Smooth muscle cell (in vitro differentiated cells): ENCODE measurements at regions not wholly inside any gene's neighbourhood (a gene's known extent, or its start where the extent isn't known, plus 50 kb on each side); places are given as distances from the start of the nearest gene placed in this dataset.

Source experiments
- DNase-seq: peaks from one replicate; lab custom pipeline; 2025; ENCODE audit not compliant: unreplicated experiment; lab: John Stamatoyannopoulos, UW
- H2AFZ ChIP-seq: fragments of 200-600 bp; sonication (generic); 2 replicates; pipeline ENCODE4 v1.6.0; 2016; ENCODE audit warnings: antibody characterized with exemption, low read depth, mild to moderate bottlenecking
- H3F3A ChIP-seq: fragments of 200-600 bp; sonication (generic); 2 replicates; pipeline ENCODE4 v1.6.0; 2017; ENCODE audit warnings: antibody characterized with exemption, low read depth
- H3K27ac ChIP-seq: fragments of 200-600 bp; sonication (generic); 2 replicates; pipeline ENCODE4 v1.5.1; 2016; ENCODE audit warnings: low read depth, mild to moderate bottlenecking
- H3K27me3 ChIP-seq: fragments of 200-600 bp; sonication (generic); 2 replicates; pipeline ENCODE4 v1.6.1; 2016; ENCODE audit warnings: low read depth, mild to moderate bottlenecking
- H3K36me3 ChIP-seq: fragments of 200-600 bp; sonication (generic); 2 replicates; pipeline ENCODE4 v1.5.1; 2016; ENCODE audit warnings: low read depth
- H3K4me1 ChIP-seq: fragments of 200-600 bp; sonication (generic); 2 replicates; pipeline ENCODE4 v1.5.1; 2016; ENCODE audit warnings: low read depth
- H3K4me2 ChIP-seq: fragments of 200-600 bp; sonication (generic); 2 replicates; pipeline ENCODE4 v1.6.0; 2016; ENCODE audit warnings: mild to moderate bottlenecking
- H3K4me3 ChIP-seq: fragments of 200-600 bp; sonication (generic); 2 replicates; pipeline ENCODE4 v1.5.1; 2016; ENCODE audit warnings: mild to moderate bottlenecking
- H3K79me2 ChIP-seq: fragments of 200-600 bp; sonication (generic); 2 replicates; pipeline ENCODE4 v1.6.0; 2016; ENCODE audit warnings: low read depth, mild to moderate bottlenecking
- H3K9ac ChIP-seq: fragments of 200-600 bp; sonication (generic); 2 replicates; pipeline ENCODE4 v1.6.0; 2016; ENCODE audit warnings: low read depth
- H3K9me3 ChIP-seq: fragments of 200-600 bp; sonication (generic); replicated peaks from 2 replicates; pipeline ENCODE4 v1.5.1; 2016; ENCODE audit warnings: low read depth
- H4K20me1 ChIP-seq: fragments of 200-600 bp; sonication (generic); 2 replicates; pipeline ENCODE4 v1.6.0; 2016; ENCODE audit warnings: low read depth
- CTCF ChIP-seq: fragments of 200-600 bp; sonication (generic); IDR thresholded peaks from 2 replicates; pipeline ENCODE4 v1.5.1; 2017; ENCODE audit warnings: borderline replicate concordance, mild to moderate bottlenecking, antibody characterized with exemption; ENCODE audit not compliant: insufficient read depth, poor library complexity, severe bottlenecking
- whole genome bisulfite sequencing: methylation state at CpG from one replicate; pipeline ENCODE4 v1.1.7; 2016; ENCODE audit warnings: low lambda C conversion rate; 5-methylcytosine and 5-hydroxymethylcytosine counted together

GRCh38 chr7:15862781-15863165, 176.3 kb upstream of the MEOX2 start:
- no peak overlapping the region for H3K4me2 ChIP-seq
- H3K36me3 ChIP-seq: no peaks in the 10 kb centered on the region
- no peak for TF ChIP-seq CTCF
- no peak for DNase-seq
- H2AFZ ChIP-seq: no peak overlapping the region
- H3K9ac ChIP-seq: no peak overlapping the region
- H4K20me1 ChIP-seq: no peaks in the 10 kb centered on the region
- no peaks in the 10 kb centered on the region for H3K27me3 ChIP-seq
- no peak overlapping the region for H3K4me3 ChIP-seq
- no peaks in the 10 kb centered on the region for H3K4me1 ChIP-seq
- no peaks in the 10 kb centered on the region for H3K79me2 ChIP-seq
- no peaks in the 10 kb centered on the region for H3F3A ChIP-seq
- no peak overlapping the region for H3K27ac ChIP-seq
- H3K9me3 ChIP-seq: no peaks in the 10 kb centered on the region

GRCh38 chr7:15862016-15862780, 175.7 kb upstream of the MEOX2 start:
- Histone ChIP-seq H3K27me3 (no peaks in the 10 kb centered on the region), H3K4me2 (no peak overlapping the region), H3K9ac (no peak overlapping the region), H3K79me2 (no peaks in the 10 kb centered on the region), H3K36me3 (no peaks in the 10 kb centered on the region), H3K4me1 (no peaks in the 10 kb centered on the region), H3F3A (no peaks in the 10 kb centered on the region), H4K20me1 (no peaks in the 10 kb centered on the region), H3K9me3 (no peaks in the 10 kb centered on the region), H2AFZ (no peak overlapping the region), H3K4me3 (no peak overlapping the region), H3K27ac (no peak overlapping the region)
- no peak for DNase-seq
- 88% methylated on average over 4 of the region's 4 CpGs for WGBS
- TF ChIP-seq CTCF: no peak

- TF ChIP-seq CTCF: no peak
These were observed 173.9 kb upstream of the MEOX2 start for GRCh38 chr7:15860264-15860949.

More at GRCh38 chr7:15860264-15860949, 173.9 kb upstream of the MEOX2 start:
- no peaks in the 10 kb centered on the region for H3K27me3 ChIP-seq
- 92% methylated on average over 1 of the region's 1 CpG for WGBS
- H4K20me1 ChIP-seq: no peaks in the 10 kb centered on the region
- H3K9me3 ChIP-seq: no peaks in the 10 kb centered on the region
- no peak for DNase-seq
- no peaks in the 10 kb centered on the region for H3K36me3 ChIP-seq
- H3K4me3 ChIP-seq: no peak overlapping the region
- no peak overlapping the region for H3K27ac ChIP-seq
- no peaks in the 10 kb centered on the region for H3F3A ChIP-seq
- H3K79me2 ChIP-seq: no peaks in the 10 kb centered on the region
- no peak overlapping the region for H3K4me2 ChIP-seq
- H2AFZ ChIP-seq: no peak overlapping the region
- no peaks in the 10 kb centered on the region for H3K4me1 ChIP-seq
- H3K9ac ChIP-seq: no peak overlapping the region
